ENCODE measurements at regions not wholly inside any gene's neighbourhood (a gene's known extent, or its start where the extent isn't known, plus 50 kb on each side); places are given as distances from the start of the nearest gene placed in this dataset.
"Not testable (repeated sequence)": the region's sequence is repeated elsewhere in the genome, so short reads cannot be mapped to it uniquely, and the experiment has no call there.

DNA sequence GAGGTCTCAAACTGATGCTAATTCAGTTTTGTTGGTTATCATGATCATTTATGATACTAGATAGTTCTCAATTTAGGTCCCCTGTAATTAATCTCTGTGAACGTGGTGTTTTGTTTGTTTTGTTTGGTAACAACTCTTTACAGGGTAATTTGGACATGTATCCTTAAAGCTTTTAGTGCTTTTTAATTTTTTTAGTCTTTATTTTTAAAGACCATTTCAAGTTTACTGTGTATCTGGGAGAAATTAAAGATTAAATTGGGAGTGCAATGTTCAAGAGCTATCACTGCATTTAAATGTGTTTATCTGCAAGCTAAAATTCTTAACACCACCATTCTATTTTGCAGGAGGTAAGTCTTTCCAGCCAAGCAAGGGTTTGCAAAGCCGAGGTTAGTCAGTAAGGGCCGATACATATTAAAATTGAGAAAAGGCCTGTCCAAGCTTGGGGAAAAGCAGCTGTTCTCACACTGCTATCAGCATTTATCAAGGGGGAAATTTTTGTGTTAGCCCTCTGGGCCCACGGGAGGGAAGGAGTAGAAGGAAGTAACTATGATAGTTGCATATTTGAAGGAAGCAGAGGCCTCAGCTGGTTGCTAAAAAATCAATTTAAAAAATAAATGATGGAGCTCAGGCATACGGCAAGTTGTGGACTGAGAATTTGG, 59.3 kb upstream of the ZNF217 start:
- DNase-seq (ENCODE audit: low read depth in 2 of 3, low spot score in 1 of 3) = no peak

DNA sequence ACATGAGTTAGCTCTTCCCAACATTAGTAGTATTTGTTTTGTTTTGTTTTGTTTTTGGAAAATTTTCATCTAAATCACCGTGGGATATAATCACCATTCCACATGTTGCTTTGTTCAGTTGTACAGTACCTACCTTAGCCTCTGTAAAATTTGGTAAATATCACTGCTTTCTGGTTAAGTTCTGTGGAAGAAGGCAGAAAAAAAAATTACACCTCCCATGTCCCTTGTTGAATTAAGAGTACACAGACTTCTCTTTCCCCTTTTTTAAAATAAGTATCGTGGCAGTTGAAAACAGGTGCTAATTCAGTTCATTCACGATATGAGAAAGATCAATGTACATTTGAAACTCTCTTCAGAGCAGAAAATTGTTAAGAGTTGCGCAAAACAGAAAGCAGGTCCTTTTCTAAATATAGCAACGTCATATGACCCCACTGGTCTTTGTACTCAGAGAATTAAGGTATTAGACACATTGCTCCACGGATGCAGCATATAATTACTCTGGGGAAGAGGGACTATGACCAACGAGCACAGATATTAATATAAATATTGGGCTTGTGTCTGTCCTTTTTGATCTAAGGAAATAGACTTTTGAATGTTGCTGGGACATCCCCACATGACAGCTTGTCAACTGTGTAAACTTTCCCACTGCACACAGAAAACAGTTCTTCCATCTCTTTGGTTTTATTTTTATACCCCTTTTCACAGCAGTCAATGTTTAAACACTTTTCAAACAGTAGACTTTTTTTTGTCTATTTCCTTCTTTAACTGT, 58.6 kb upstream of the ZNF217 start:
- no peak for DNase-seq (ENCODE audit: low read depth in 2 of 3, low spot score in 1 of 3)

DNA sequence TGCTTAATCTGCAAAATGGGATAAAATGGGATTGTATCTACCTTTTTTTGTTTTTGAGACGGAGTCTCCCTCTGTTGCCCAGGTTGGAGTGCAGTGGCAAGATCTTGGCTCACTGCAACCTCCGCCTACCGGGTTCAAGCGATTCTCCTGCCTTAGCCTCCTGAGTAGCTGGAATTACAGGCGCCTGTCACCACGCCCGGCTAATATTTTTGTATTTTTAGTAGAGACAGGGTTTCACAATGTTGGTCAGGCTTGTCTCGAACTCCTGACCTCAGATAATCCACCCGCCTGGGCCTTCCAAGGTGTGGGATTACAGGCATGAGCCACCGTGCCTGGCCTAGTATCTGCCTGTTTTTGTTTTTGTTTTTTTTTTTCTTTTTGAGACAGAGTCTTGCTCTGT, 55.9 kb upstream of the ZNF217 start:
- not testable (repeated sequence) for DNase-seq (ENCODE audit: low read depth in 2 of 3, low spot score in 1 of 3)

DNA sequence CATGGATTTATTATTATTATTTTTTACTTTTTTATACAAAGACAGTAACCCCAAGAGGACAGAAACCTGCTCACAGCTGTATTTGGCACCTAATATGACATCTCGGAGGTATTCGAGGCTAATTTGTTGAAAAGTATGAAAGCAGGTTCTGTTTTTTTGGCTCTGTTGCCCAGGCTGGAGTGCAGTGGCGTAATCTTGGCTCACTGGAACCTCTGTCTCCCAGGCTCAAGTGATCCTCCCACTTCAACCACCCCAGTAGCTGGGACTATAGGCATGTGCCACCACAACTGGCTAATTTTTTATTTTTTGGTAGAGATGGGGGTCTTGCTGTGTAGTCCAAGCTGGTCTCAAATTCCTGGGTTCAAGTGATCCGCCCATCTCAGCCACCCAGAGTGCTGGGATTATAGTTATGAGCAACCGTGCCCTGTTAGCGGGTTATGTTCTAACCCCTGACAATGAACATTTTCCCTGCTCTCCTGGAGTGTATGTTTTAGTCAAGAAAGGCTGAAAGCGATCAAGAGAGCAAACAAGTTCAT, 53.7 kb upstream of the ZNF217 start:
- DNase-seq (ENCODE audit: low read depth in 2 of 3, low spot score in 1 of 3) = no peak

DNA sequence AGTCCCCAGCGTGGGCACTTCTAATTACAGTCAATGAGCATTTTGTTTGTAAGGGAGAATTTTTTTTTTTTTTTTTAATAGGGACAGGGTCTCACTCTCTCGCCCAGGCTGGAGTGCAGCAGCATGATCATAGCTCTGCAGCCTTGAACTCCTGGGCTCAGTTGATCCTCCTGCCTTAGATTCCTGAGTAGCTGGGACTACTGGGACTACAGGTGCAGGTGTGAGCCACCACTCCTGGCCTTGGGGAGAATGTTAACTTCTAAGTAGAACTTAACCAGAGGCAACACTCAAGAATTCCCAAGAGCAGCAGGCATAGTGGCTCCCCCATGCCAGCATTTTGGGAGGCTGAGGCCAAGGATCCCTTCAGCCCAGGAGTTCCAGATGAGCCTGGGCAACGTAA, 52.9 kb upstream of the ZNF217 start:
- no peak for DNase-seq (ENCODE audit: low read depth in 2 of 3, low spot score in 1 of 3)

DNA sequence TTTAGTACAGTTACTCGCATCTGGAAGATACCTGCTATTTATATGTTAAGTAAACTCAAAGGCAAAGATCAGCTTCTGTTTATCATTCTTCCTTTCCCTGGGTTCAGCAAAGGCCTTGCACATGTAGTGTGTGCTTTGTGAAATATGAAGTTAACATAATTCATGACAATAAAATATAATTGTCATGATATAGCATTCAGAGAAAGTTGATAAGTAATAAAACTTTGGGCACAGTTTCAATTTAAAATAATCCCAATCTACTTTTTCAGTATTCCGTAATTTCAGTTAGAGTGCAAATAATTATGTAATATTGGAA, 51.9 kb upstream of the ZNF217 start:
- no peak for DNase-seq (ENCODE audit: low read depth in 2 of 3, low spot score in 1 of 3)

DNA sequence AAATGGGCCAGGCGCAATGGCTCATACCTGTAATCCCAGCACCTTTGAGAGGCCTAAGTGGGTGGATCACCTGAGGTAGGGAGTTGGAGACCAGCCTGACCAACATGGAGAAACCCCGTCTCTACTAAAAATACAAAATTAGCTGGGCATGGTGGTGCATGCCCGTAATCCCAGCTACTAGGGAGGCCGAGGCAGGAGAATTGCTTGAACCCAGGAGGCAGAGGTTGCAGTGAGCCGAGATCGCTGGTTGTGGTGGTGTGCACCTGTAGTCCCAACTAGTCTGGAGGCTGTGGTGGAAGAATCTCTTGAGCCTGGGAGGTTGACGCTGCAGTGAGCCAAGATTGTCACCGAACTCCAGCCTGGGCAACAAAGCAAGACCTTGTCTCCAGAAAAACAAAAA, 50.5 kb upstream of the ZNF217 start:
- not testable (repeated sequence) for DNase-seq (ENCODE audit: low read depth in 2 of 3, low spot score in 1 of 3)
